COLO668 (cell line): ENCODE measurements at regions not wholly inside any gene's neighbourhood (a gene's known extent, or its start where the extent isn't known, plus 50 kb on each side); places are given as distances from the start of the nearest gene placed in this dataset.

Experiments
- DNase-seq: peaks from one replicate; lab custom pipeline; 2025; ENCODE audit not compliant: unreplicated experiment; lab: John Stamatoyannopoulos, UW

GRCh38 chr14:101024686-101025085 lies 121.2 kb upstream of the RTL1 start:
- DNase-seq = no peak

DNA sequence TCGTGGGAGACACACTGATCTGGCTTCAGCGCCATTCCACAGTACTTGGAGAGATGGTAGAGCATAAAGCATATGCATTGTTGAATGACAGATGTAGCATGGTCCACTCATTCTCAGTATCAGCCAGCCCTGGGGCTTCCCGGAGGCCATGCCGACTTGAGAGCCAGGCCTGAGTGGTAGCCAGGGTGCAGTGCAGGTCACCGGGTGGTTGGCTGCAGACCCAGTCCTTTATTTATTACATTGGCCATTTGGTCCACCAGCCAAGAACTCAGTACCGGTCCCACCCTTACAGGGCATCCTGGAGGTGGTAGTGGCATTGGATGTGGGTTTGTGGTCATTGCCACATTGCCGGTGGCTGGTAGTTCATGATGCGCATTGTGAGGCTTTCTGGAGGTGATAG lies 121.6 kb upstream of the RTL1 start:
- no peak for DNase-seq

DNA sequence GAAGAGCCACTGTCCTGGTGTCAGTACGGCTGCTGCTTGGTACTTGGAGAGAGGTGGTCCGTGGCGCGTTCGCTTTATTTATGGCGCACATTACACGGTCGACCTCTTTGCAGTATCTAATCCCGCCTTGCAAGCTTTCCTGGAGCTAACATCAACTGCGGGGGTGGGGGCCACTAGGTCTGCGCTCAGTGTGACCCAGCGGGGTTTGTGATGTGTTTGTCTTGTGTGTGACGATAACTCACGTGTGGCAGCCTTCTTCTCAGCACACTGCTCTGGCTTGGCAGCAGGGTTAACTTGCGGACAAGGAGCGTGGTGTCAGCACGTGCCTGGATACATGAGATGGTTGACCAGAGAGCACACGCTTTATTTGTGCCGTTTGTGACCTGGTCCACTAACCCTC lies 122.2 kb upstream of the RTL1 start:
- no peak for DNase-seq

GRCh38 chr14:101026341-101026740 lies 122.8 kb upstream of the RTL1 start:
- no peak for DNase-seq

- DNase-seq = no peak
Observed at GRCh38 chr14:101027291-101027690, 123.8 kb upstream of the RTL1 start.

DNA sequence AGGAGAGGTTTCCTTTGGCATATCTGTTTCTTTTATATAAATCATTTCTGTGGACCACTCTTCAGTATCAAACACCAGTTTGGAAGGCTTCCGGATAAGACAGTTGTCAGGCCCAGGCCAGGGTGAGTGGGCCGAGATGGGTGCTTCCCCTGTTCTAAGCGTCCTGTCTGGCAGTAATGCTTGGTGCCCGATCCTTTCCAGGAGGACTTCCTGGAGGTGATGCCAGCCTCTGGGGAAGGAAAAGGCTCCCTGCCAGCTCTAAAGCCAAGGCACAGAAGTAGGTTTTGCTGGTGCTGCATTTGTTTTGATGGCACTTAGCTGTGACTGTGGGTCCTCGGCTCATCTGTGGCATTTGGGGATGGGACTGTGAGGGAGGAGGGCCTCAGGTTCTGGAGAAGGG lies 124.4 kb upstream of the RTL1 start:
- DNase-seq = no peak

DNA sequence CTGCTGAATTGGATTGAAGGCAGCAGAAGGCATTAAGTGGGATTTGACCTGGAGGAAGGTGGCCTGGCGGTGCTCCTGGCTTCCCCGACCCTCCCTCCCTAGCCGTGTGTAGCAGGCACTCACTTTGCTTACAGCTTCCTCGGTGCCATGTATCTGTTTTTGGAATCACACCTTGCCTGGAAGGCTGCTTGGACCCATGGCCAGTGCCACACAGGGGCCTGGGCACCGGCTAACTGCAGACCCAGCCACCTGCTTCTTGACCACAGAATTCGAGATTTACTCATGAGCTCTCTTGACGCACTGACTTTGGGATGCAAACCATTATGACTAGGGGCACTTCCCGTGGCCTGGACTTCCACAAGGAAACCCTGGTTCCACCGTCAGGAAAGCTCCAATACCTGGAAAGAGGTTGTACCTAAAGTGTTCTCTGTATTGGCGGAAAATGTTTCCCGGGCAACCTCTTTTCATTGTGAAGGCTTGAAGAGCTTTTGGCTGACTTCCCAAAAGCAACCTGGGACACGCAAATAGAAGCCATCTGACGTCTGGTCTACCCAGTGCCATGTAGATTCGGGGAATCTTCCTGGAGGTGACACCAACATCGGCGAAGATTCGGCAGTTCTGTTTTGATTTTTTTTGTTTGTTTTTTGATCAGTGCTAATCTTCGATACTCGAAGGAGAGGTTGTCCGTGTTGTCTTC lies 125.6 kb upstream of the RTL1 start:
- no peak for DNase-seq

GRCh38 chr14:101029668-101030290 lies 126.3 kb upstream of the RTL1 start:
- no peak for DNase-seq

GRCh38 chr14:101030586-101030985 lies 127.1 kb upstream of the RTL1 start:
- DNase-seq = no peak

GRCh38 chr14:101031186-101031585 lies 127.7 kb upstream of the RTL1 start:
- DNase-seq = no peak

DNA sequence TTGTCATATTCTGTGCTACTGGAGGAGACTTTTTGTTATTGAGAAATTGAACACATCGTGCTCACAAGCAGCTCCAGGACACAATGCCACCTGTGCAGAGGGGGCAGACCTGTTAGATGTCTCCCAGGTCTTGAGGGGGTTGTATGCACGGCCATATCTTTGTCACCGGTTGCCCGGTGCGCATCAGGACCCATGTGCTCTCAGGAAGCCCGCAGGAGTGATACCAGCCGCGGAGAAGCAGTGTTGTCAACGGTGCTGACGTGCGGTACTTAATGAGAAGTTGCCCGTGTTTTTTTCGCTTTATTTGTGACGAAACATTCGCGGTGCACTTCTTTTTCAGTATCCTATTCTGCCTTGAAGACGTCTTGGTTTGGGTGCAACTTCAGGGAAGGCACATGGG lies 128.2 kb upstream of the RTL1 start:
- no peak for DNase-seq

DNA sequence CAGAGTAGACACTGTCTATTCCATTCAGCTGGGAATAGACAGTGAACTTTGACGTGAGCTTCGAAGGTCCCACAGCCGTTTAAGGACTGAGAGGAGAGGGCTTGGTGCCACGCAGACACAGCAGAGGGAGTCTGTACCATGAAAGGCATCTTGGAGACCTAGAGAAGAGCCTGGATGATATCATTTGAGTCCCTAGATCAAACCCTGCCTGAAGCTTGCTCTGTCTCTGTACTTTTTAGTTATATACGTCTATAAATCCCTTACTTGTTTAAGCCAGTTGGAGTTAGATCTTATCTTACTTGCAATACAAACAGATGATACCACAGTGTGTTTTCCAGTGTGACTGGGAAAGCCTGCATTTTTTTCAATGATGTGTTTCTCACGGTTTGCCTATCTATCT lies 128.9 kb upstream of the RTL1 start:
- no peak for DNase-seq

DNA sequence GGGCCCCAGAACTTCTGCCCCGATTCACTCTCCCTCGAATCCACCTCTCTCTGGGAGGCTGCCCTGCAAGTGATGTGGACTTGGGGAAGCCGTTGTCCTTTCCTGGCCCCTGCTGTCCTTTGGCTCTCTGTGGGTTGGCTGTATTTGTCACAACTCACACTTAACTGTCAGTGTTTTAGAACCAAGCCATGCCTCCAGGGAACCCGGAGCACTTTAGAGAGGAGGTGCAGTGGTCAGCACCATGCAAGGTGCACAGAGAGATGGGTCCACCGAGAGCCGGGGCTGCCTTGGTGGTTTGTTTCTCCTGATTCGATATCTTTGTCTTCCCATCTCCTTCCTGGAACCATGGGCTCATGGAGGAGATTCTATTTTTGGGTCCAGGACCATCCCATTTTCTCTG lies 129.5 kb upstream of the RTL1 start:
- no peak for DNase-seq

DNA sequence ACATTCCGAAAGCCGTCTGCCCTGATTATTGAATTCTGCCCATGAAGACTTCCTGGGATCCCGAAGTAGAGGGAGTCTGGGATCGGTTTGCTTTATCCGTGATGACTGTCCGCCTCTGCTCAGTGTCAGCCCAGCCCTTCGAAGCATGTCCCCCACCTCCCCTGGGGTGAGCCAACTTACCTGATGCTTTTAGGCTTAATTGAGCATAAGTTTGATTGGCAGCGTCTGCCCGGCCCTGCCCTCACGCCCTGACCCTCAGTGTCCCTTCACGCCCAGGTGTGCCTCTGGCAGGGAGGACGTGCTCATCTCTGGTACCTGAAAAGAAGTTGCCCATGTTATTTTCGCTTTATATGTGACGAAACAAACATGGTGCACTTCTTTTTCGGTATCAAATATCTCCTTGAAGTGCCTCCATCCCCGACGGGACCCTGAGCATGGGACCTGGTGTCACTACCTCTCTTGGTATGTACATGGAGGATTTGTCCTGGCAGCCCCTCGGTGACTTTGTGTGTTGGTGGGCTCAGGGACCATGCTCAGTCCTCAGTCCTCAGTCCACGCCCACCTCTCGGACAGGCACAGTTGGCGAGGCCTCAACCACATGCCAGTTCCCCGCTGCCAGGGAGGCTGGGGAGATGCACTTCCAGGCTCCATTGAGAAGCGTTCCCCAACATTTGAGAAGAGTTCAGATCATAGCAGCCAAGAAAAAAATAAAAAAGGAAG lies 130.1 kb upstream of the RTL1 start:
- no peak for DNase-seq

- no peak for DNase-seq
Observed at GRCh38 chr14:101034986-101035385, 131.5 kb upstream of the RTL1 start.

DNA sequence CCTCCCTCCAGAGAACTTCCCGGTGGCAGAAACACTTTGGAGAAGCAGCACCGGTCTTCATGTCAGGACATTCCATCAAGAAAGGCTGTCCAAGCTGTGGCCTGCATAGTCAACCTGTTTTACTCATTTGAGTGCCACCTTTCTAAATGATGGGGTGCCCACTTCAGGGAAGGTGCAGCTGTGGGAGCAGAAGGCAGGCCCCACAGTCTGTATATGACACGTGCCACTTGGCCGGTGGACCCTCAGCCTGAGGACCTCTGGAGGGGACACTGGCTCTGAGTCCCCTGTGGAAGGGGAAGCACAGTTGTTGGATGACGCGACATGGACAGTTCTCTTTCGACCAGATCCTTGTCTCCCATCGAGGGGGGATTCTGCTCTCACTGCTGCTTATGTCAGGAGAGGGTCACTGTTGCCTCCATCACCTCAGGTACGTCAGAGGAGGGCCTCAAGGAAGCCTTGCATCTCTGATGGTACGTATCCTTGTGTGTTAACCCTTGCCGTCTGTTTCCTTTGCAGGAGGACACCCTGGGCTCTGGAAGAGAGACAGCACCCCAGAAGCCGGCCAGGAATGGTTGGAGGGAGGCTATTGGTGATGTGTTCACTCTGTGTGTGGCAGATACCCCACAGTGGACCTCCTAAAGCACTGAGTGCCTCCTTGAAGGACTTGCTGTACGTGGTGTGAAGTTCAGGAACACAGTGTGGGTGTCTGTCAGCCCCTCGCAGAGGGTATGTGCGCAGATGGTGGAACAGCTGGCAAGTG lies 132.1 kb upstream of the RTL1 start:
- DNase-seq = no peak

- no peak for DNase-seq
Observed at GRCh38 chr14:101037021-101037817, 133.7 kb upstream of the RTL1 start.

- DNase-seq = no peak
Observed at GRCh38 chr14:101039031-101039754, 135.7 kb upstream of the RTL1 start.

GRCh38 chr14:101039755-101040138 lies 136.2 kb upstream of the RTL1 start:
- no peak for DNase-seq
